ENCODE measurements at regions not wholly inside any gene's neighbourhood (a gene's known extent, or its start where the extent isn't known, plus 50 kb on each side); places are given as distances from the start of the nearest gene placed in this dataset.

DNA sequence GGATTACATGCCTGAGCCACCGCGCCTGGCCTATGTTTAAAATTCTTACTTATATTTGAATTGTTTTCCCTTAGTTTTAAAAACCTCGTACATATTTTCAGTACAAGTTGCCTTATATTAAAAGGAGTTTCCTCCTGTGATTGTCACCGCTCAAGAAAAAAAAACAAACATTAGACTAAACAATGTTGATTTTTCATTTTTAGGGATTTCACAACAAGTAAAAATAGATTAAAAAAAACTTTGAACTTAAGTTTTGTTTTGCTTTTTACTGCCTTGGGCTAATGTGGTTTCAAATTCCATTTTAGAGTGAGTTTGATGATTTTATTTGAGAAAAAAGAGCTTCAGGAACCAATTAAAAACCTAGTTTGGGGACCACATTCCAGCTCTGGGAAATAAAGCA, 1196.6 kb upstream of the CDH18 start:
- intact Hi-C loops (cut with DNase I; ENCODE audit: low total_unique reads), result no loop called here
- Histone ChIP-seq H3K27ac (no peak overlapping the region), H3K9me3 (peaks cover 0 to 3% of the 10 kb centered on the region in 2 donors), H3K36me3 (no peaks in the 10 kb centered on the region), H3K4me1 (no peaks in the 10 kb centered on the region), H3K27me3 (no peaks in the 10 kb centered on the region), H3K4me3 (no peak overlapping the region)
- in situ Hi-C loops (cut with MboI; ENCODE audit: low pct_ligation_motif_present in 1 of 4, low pct_unique_long_range_greater_than_20kb in 1 of 4, low sequenced_read_pairs in 3 of 4), result no loop called here
- TF ChIP-seq POLR2AphosphoS5 (IDR thresholded peaks at IDR 0.05) (no peak), EP300 (IDR thresholded peaks at IDR 0.05; ENCODE audit: low read depth) (no peak)
- DNase-seq, result no peak
- 89 to 91% methylated on average over 4 of the region's 4 CpGs for WGBS, 2 donors (ENCODE audit: low coverage in 1 of 2)

GRCh38 chr5:21181609-21182125, 1193.7 kb upstream of the CDH18 start:
- in situ Hi-C loops (cut with MboI; ENCODE audit: low pct_ligation_motif_present in 1 of 4, low pct_unique_long_range_greater_than_20kb in 1 of 4, low sequenced_read_pairs in 3 of 4), result no loop called here
- no peak for DNase-seq
- intact Hi-C loops (cut with DNase I; ENCODE audit: low total_unique reads), result no loop called here
- Histone ChIP-seq H3K27ac (no peak overlapping the region), H3K9me3 (peaks cover 0 to 5% of the 10 kb centered on the region in 2 donors), H3K27me3 (no peaks in the 10 kb centered on the region), H3K4me3 (no peak overlapping the region), H3K4me1 (no peaks in the 10 kb centered on the region), H3K36me3 (no peaks in the 10 kb centered on the region)
- TF ChIP-seq, protein P1, sequence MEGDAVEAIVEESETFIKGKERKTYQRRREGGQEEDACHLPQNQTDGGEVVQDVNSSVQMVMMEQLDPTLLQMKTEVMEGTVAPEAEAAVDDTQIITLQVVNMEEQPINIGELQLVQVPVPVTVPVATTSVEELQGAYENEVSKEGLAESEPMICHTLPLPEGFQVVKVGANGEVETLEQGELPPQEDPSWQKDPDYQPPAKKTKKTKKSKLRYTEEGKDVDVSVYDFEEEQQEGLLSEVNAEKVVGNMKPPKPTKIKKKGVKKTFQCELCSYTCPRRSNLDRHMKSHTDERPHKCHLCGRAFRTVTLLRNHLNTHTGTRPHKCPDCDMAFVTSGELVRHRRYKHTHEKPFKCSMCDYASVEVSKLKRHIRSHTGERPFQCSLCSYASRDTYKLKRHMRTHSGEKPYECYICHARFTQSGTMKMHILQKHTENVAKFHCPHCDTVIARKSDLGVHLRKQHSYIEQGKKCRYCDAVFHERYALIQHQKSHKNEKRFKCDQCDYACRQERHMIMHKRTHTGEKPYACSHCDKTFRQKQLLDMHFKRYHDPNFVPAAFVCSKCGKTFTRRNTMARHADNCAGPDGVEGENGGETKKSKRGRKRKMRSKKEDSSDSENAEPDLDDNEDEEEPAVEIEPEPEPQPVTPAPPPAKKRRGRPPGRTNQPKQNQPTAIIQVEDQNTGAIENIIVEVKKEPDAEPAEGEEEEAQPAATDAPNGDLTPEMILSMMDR (IDR thresholded peaks at IDR 0.05), result no peak
- TF ChIP-seq EP300 (IDR thresholded peaks at IDR 0.05; ENCODE audit: low read depth) (no peak), POLR2A (IDR thresholded peaks at IDR 0.05) (no peak), POLR2AphosphoS5 (IDR thresholded peaks at IDR 0.05) (no peak)
- 83% methylated on average over 3 of the region's 3 CpGs; no CpG with 5 or more reads in 1 of the 2 donors for whole genome bisulfite sequencing, 2 donors (ENCODE audit: low coverage in 1 of 2)

DNA sequence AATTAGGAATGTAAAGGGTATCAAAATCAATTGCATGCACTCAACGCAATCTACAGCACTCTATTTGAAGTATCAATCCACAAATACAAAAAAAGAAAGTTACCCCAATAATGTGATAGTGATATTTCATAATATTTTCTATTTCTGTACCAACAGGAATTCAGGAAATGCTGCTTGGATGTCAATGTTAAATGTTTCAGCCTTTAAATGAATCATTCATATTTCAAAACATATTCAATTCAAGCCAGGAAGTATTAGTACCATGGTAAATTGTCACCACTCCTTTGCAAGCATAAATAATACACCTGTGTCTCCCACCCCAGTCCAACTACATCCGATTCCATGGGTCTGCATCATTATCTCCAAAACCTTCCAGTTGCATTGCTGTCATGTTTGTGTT, 1185.5 kb upstream of the CDH18 start:
- Histone ChIP-seq H3K36me3 (no peaks in the 10 kb centered on the region), H3K4me1 (no peaks in the 10 kb centered on the region), H3K9me3 (peaks cover 0 to 1% of the 10 kb centered on the region in 2 donors), H3K27me3 (no peaks in the 10 kb centered on the region), H3K4me3 (no peak overlapping the region), H3K27ac (no peak overlapping the region)
- in situ Hi-C loops (cut with MboI; ENCODE audit: low pct_ligation_motif_present in 1 of 4, low pct_unique_long_range_greater_than_20kb in 1 of 4, low sequenced_read_pairs in 3 of 4), result no loop called here
- 92 to 94% methylated on average over 2 of the region's 2 CpGs for WGBS, 2 donors (ENCODE audit: low coverage in 1 of 2)
- TF ChIP-seq POLR2A (IDR thresholded peaks at IDR 0.05) (no peak), EP300 (IDR thresholded peaks at IDR 0.05; ENCODE audit: low read depth) (no peak), POLR2AphosphoS5 (IDR thresholded peaks at IDR 0.05) (no peak)
- TF ChIP-seq, protein P1 (IDR thresholded peaks at IDR 0.05), result no peak
- intact Hi-C loops (cut with DNase I; ENCODE audit: low total_unique reads), result no loop called here
- no peak for DNase-seq

DNA sequence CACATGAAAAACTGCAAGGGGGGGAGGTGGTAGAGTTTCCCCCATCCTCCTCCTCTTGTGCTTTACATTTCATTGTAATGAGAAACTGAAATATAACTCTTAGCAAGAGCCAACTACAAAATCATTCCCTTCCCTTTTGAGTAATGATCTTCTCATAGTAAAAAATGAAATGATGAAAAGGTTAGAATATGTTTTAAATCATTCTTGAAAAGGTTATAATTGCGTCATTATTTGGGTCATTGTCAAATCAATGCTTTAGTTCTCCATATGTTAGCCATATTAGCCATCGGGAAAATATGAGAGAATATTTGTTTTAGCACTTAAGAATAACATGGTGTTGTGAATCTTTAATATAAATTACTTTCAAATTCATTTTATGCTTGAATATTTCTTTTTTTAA, 1185.0 kb upstream of the CDH18 start:
- no peak for DNase-seq
- Histone ChIP-seq H3K4me1 (no peaks in the 10 kb centered on the region), H3K9me3 (no peaks in the 10 kb centered on the region), H3K27me3 (no peaks in the 10 kb centered on the region), H3K36me3 (no peaks in the 10 kb centered on the region), H3K27ac (no peak overlapping the region), H3K4me3 (no peak overlapping the region)
- intact Hi-C loops (cut with DNase I; ENCODE audit: low total_unique reads) (no loop called here), in situ Hi-C loops (cut with MboI; ENCODE audit: low pct_ligation_motif_present in 1 of 4, low pct_unique_long_range_greater_than_20kb in 1 of 4, low sequenced_read_pairs in 3 of 4) (no loop called here)
- 63 to 77% methylated on average over 2 of the region's 2 CpGs for WGBS, 2 donors (ENCODE audit: low coverage in 1 of 2)
- no peak for TF ChIP-seq POLR2AphosphoS5 (IDR thresholded peaks at IDR 0.05)
- TF ChIP-seq, protein P1 (IDR thresholded peaks at IDR 0.05), result no peak
- no peak for TF ChIP-seq POLR2A (IDR thresholded peaks at IDR 0.05)
- TF ChIP-seq EP300 (IDR thresholded peaks at IDR 0.05; ENCODE audit: low read depth), result no peak

GRCh38 chr5:21171038-21171437, 1183.0 kb upstream of the CDH18 start:
- no peak overlapping the region for H3K27ac ChIP-seq
- in situ Hi-C loops (cut with MboI; ENCODE audit: low pct_ligation_motif_present in 1 of 4, low pct_unique_long_range_greater_than_20kb in 1 of 4, low sequenced_read_pairs in 3 of 4), result no loop called here
- H3K36me3 ChIP-seq, result no peaks in the 10 kb centered on the region

More at GRCh38 chr5:21171038-21171437, 1183.0 kb upstream of the CDH18 start:
- TF ChIP-seq, protein P1 (IDR thresholded peaks at IDR 0.05), result no peak
- TF ChIP-seq EP300 (IDR thresholded peaks at IDR 0.05; ENCODE audit: low read depth), result no peak
- TF ChIP-seq POLR2AphosphoS5 (IDR thresholded peaks at IDR 0.05), result no peak
- TF ChIP-seq POLR2A (IDR thresholded peaks at IDR 0.05), result no peak
- intact Hi-C loops (cut with DNase I; ENCODE audit: low total_unique reads), result no loop called here
- Histone ChIP-seq H3K4me1 (no peaks in the 10 kb centered on the region), H3K27me3 (no peaks in the 10 kb centered on the region), H3K9me3 (no peaks in the 10 kb centered on the region), H3K4me3 (no peak overlapping the region)
- no peak for DNase-seq

Measured in transverse colon (tissue), 4 donors.